ENCODE measurements at regions not wholly inside any gene's neighbourhood (a gene's known extent, or its start where the extent isn't known, plus 50 kb on each side); places are given as distances from the start of the nearest gene placed in this dataset.

DNA sequence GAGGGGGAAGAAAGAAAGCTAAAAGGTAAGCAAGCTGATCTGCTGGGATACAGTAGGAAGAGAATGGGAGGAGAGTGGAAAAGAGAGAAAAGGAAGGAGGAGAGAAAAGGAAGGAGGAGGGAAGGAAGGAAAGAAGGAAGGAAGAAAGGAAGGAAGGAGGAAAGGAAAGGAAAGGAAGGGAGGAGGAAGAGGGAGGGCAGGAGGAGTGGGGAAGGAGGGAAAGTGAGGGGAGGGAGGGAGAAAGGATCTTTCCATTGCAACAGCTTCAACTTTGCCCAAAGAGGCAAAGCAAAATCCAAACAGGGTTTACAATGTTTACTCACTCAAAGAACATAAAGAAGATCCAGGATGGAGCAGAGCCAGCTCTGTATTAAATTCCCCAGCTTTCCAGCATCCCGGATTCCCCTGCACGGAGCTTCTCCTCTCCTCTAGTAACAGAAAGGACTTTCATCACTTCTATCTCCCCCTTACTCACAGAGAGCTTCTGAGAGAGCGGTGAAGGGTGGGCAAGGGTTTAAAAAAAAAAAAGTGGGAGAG, 494.2 kb upstream of the PROK2 start:
- H3K27me3 ChIP-seq = no peaks in the 10 kb centered on the region
- 77 to 79% methylated on average over 3 of the region's 3 CpGs for WGBS, 2 donors
- H3K4me1 ChIP-seq = peaks cover 0 to 4% (median 0%) of the 10 kb centered on the region in 3 donors
- no peak for DNase-seq
- H3K4me3 ChIP-seq = no peak overlapping the region
- TF ChIP-seq, protein P1, sequence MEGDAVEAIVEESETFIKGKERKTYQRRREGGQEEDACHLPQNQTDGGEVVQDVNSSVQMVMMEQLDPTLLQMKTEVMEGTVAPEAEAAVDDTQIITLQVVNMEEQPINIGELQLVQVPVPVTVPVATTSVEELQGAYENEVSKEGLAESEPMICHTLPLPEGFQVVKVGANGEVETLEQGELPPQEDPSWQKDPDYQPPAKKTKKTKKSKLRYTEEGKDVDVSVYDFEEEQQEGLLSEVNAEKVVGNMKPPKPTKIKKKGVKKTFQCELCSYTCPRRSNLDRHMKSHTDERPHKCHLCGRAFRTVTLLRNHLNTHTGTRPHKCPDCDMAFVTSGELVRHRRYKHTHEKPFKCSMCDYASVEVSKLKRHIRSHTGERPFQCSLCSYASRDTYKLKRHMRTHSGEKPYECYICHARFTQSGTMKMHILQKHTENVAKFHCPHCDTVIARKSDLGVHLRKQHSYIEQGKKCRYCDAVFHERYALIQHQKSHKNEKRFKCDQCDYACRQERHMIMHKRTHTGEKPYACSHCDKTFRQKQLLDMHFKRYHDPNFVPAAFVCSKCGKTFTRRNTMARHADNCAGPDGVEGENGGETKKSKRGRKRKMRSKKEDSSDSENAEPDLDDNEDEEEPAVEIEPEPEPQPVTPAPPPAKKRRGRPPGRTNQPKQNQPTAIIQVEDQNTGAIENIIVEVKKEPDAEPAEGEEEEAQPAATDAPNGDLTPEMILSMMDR (IDR thresholded peaks at IDR 0.05) = no peak
- no peak for FAIRE-seq
- no peak for ATAC-seq
- intact Hi-C loops (cut with DNase I) = no loop called here
- H3K9me3 ChIP-seq = no peaks in the 10 kb centered on the region
- H3K36me3 ChIP-seq = no peaks in the 10 kb centered on the region
- H3K27ac ChIP-seq = no peak overlapping the region

GRCh38 chr3:72278349-72279067, 493.6 kb upstream of the PROK2 start:
- Histone ChIP-seq H3K36me3 (no peaks in the 10 kb centered on the region), H3K27ac (no peak overlapping the region), H3K4me3 (no peak overlapping the region), H3K4me1 (peaks cover 0 to 4% (median 0%) of the 10 kb centered on the region in 3 donors), H3K9me3 (no peaks in the 10 kb centered on the region), H3K27me3 (no peaks in the 10 kb centered on the region)
- TF ChIP-seq, protein P1 (IDR thresholded peaks at IDR 0.05) = no peak
- no peak for FAIRE-seq
- no peak for ATAC-seq
- whole genome bisulfite sequencing, 2 donors = 45 to 72% methylated on average over 3 of the region's 3 CpGs
- no peak for DNase-seq
- intact Hi-C loops (cut with DNase I) = no loop called here

DNA sequence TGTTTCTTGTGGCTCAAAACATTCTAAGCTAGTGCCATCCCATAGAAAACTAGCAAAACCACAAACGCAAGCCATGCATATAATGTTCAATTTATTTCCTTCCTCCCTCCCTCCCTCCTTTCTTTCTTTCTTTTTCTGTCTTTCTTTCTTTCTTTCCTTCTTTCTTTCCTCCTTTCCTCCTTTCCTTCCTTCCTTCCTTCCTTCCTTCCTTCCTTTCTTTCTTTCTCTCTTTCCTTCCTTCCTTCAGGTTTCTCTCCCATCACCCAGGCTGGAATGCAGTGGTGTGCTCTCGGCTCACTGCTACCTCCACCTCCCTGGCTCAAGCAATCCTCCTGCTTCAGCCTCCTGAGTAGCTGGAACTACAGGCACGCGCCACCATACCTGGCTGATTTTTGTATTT, 492.8 kb upstream of the PROK2 start:
- no peak overlapping the region for H3K4me3 ChIP-seq
- no peaks in the 10 kb centered on the region for H3K27me3 ChIP-seq
- no peak for ATAC-seq
- no peak overlapping the region for H3K27ac ChIP-seq
- no peak for DNase-seq
- peaks cover 0 to 4% (median 0%) of the 10 kb centered on the region in 3 donors for H3K4me1 ChIP-seq
- TF ChIP-seq, protein P1 (IDR thresholded peaks at IDR 0.05) = no peak
- no peak for FAIRE-seq
- H3K9me3 ChIP-seq = no peaks in the 10 kb centered on the region
- 93 to 97% methylated on average over 4 of the region's 4 CpGs for WGBS, 2 donors
- intact Hi-C loops (cut with DNase I) = no loop called here
- no peaks in the 10 kb centered on the region for H3K36me3 ChIP-seq

DNA sequence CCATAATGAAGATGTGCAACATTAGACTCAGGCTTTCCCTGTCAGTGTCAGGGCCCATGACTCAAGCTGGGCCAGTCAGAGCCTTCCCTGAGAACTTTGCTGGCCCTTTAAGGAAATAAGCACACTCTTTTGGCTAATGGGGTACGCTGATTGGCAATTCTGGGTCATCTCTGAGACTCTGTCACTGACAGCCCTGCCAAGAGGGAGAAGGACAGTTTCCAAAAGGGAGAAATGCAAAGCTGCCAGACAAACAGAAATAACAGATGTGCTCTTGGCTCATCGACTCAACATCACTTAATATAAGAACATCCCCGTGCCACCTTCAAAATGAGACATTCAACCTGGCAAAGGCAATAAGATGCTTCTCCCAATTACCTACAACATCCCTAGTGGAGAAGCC, 491.9 kb upstream of the PROK2 start:
- ATAC-seq (no peak), DNase-seq (no peak), FAIRE-seq (no peak)
- TF ChIP-seq, protein P1 (IDR thresholded peaks at IDR 0.05) = no peak
- Histone ChIP-seq H3K4me1 (peaks cover 0 to 4% (median 0%) of the 10 kb centered on the region in 3 donors), H3K27ac (no peak overlapping the region), H3K36me3 (no peaks in the 10 kb centered on the region), H3K27me3 (no peaks in the 10 kb centered on the region), H3K4me3 (no peak overlapping the region), H3K9me3 (no peaks in the 10 kb centered on the region)
- intact Hi-C loops (cut with DNase I) = no loop called here
- WGBS, 2 donors = 89 to 98% methylated on average over 3 of the region's 3 CpGs

- DNase-seq (no peak), FAIRE-seq (no peak), ATAC-seq (peak in 1 of 4 donors; percentile 38)
- no peak overlapping the region for H3K4me3 ChIP-seq
- TF ChIP-seq, protein P1 (IDR thresholded peaks at IDR 0.05) = no peak
- 49 to 51% methylated on average over 7 of the region's 7 CpGs for WGBS, 2 donors
- H3K36me3 ChIP-seq = no peaks in the 10 kb centered on the region
- H3K27ac ChIP-seq = no peak overlapping the region
- H3K9me3 ChIP-seq = no peaks in the 10 kb centered on the region
- intact Hi-C loops (cut with DNase I) = no loop called here
- H3K4me1 ChIP-seq = peaks cover 0 to 4% (median 0%) of the 10 kb centered on the region in 3 donors
- no peaks in the 10 kb centered on the region for H3K27me3 ChIP-seq
These were observed 490.4 kb upstream of the PROK2 start for GRCh38 chr3:72275331-72275751.
